GM23338 (cell line): ENCODE measurements at regions not wholly inside any gene's neighbourhood (a gene's known extent, or its start where the extent isn't known, plus 50 kb on each side); places are given as distances from the start of the nearest gene placed in this dataset.

Experiments used
- CREB1 ChIP-seq: fragments of 250-450 bp; sonication (Bioruptor Pico); IDR thresholded peaks from 2 replicates; pipeline ENCODE4 v1.5.0; 2020; ENCODE audit warnings: low read depth, mild to moderate bottlenecking, moderate library complexity
- CTCF ChIP-seq, 2 experiments: fragments of 200-600 bp in 1 of 2; sonication (generic) in 1 of 2; conservative IDR thresholded peaks; 2 replicates each; pipeline versions ENCODE4 v1.5.1 to v1.6.1; 2016 to 2017; ENCODE audit warnings: antibody characterized with exemption in 2 of 2, low read depth in 2 of 2, mild to moderate bottlenecking in 2 of 2, moderate library complexity in 1 of 2
- ETS1 ChIP-seq: IDR thresholded peaks from 2 replicates; pipeline ENCODE4 v1.6.1; 2016; ENCODE audit warnings: antibody characterized with exemption
- EZH2 ChIP-seq: fragments of 200-600 bp; sonication (generic); IDR thresholded peaks from one replicate; pipeline ENCODE4 v1.8.0; 2017; ENCODE audit warnings: antibody characterized with exemption, mild to moderate bottlenecking, low read depth; ENCODE audit not compliant: unreplicated experiment
- EZH2phosphoT487 ChIP-seq: fragments of 200-600 bp; sonication (generic); IDR thresholded peaks from one replicate; pipeline ENCODE4 v1.8.1; 2018; ENCODE audit warnings: antibody characterized with exemption; ENCODE audit not compliant: unreplicated experiment
- JUNB ChIP-seq: IDR thresholded peaks from one replicate; pipeline ENCODE4 v1.6.1; 2016; ENCODE audit warnings: antibody characterized with exemption; ENCODE audit not compliant: unreplicated experiment
- NANOG ChIP-seq: IDR thresholded peaks from 2 replicates; pipeline ENCODE4 v1.6.1; 2016; ENCODE audit warnings: antibody characterized with exemption, borderline replicate concordance
- POLR2AphosphoS5 ChIP-seq: IDR thresholded peaks from 2 replicates; pipeline ENCODE4 v1.6.1; 2016; ENCODE audit warnings: antibody characterized with exemption, low read depth
- REST ChIP-seq: IDR thresholded peaks from one replicate; pipeline ENCODE4 v1.6.1; 2018; ENCODE audit warnings: antibody characterized with exemption; ENCODE audit not compliant: unreplicated experiment
- STAT1 ChIP-seq: IDR thresholded peaks from one replicate; pipeline ENCODE4 v1.6.1; 2016; ENCODE audit warnings: antibody characterized with exemption; ENCODE audit not compliant: unreplicated experiment
- ZNF114 ChIP-seq: fragments of 250-450 bp; sonication (Bioruptor Pico); IDR thresholded peaks from 2 replicates; pipeline ENCODE4 v1.5.0; 2020; ENCODE audit warnings: mild to moderate bottlenecking, moderate library complexity
- ZNF331 ChIP-seq: fragments of 250-450 bp; sonication (Bioruptor Pico); IDR thresholded peaks from 2 replicates; pipeline ENCODE4 v1.5.0; 2020; ENCODE audit warnings: low read depth, mild to moderate bottlenecking, moderate library complexity
- ZNF462 ChIP-seq: fragments of 250-450 bp; sonication (Bioruptor Pico); IDR thresholded peaks from 2 replicates; pipeline ENCODE4 v1.5.0; 2020; ENCODE audit warnings: mild to moderate bottlenecking, moderate library complexity

- TF ChIP-seq EZH2 (no peak), REST (no peak), ZNF462 (no peak), CTCF (conservative IDR thresholded peaks at IDR 0.05; ENCODE audit: low read depth in 2 of 2) (no peak), NANOG (no peak), EZH2phosphoT487 (no peak), POLR2AphosphoS5 (no peak), CREB1 (CRISPR knock-in tag) (no peak), JUNB (no peak), STAT1 (no peak), ETS1 (no peak), ZNF331 (CRISPR knock-in tag) (no peak), ZNF114 (CRISPR knock-in tag) (no peak)
These were observed 55.9 kb downstream of the MRPL36 start for GRCh38 chr5:1743769-1744085.
